HG03439 (cell line): ENCODE measurements at regions not wholly inside any gene's neighbourhood (a gene's known extent, or its start where the extent isn't known, plus 50 kb on each side); places are given as distances from the start of the nearest gene placed in this dataset.

Experiments
- ATAC-seq: cut with Tn5 transposase; IDR thresholded peaks from one replicate; pipeline ENCODE4 v1.9.1; 2021; ENCODE audit warnings: mild to moderate bottlenecking, moderate library complexity; ENCODE audit not compliant: unreplicated experiment

DNA sequence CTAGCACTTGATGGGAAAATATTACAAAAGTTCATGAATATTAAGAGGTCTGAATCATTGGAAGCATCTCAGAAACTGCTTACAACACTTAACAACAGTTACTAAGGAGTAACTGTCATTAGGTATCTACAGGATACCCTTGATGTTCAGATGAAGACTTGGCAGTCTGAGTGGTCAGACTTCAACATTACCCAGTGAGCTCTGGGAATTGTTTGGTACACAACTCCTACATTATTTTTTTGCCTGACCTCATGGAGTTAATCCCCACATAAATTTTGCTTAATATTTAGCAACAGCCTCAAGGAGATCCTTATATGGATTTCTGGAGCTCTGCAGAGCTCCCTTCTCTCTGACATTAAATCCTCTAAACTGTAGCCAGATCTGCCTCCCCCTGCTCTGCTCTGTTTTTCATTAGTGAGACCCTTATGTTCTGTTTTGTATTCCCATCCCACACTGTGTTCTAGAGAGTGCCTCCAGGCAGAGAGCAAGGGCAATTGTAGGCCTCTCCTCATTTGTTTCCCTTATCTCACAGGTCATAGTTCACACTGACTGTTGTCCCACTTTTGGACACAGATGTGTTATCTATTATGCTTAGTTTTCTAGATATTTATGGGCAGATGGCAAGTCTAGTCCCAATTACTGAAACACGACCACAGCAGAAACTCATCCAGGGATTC lies 368.8 kb downstream of the GASK1B start:
- no peak for ATAC-seq

DNA sequence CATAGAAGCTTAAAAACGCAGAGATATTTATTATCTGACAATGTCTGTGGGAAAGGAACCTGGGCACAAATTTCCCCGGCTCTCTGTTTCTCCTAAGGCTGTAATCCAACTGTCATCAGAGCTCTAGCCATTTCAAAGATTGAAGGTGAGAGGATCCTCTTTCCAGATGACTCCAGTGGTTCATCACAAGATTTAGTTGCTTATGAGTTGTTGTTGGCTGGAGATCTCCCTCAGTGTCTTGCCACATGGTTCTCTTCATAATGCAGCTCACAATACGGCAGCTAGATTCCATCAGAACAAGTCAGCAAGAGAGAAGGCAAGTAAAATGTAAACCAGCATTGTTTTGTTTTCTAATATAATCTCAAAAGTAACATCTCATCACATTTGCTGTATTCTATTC lies 369.4 kb downstream of the GASK1B start:
- no peak for ATAC-seq

GRCh38 chr4:157795495-157795894 lies 377.3 kb downstream of the GASK1B start:
- ATAC-seq, result no peak

- no peak for ATAC-seq
Observed at GRCh38 chr4:157792716-157793115, 380.1 kb downstream of the GASK1B start.

GRCh38 chr4:157791236-157791635 lies 381.6 kb downstream of the GASK1B start:
- no peak for ATAC-seq

DNA sequence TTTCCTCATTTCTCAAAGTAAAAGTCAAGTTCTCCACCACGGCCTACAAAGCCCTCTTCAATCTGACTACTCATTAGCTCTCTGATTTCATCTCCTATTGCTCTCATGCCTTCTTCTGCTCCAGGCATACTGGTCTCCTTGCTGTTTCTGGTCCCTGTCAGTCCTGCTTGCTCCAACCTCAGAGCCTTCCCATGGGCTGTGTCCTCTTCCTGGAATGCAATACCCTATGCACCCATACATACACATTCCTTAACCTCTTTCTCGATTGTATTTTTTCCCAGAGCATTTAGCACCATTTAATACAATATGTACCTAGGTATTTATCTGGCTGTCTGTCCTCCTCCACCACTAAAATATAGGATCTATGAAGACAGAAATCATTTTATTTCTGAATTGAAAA lies 385.2 kb downstream of the GASK1B start:
- no peak for ATAC-seq

GRCh38 chr4:157781361-157781760 lies 391.5 kb downstream of the GASK1B start:
- no peak for ATAC-seq

DNA sequence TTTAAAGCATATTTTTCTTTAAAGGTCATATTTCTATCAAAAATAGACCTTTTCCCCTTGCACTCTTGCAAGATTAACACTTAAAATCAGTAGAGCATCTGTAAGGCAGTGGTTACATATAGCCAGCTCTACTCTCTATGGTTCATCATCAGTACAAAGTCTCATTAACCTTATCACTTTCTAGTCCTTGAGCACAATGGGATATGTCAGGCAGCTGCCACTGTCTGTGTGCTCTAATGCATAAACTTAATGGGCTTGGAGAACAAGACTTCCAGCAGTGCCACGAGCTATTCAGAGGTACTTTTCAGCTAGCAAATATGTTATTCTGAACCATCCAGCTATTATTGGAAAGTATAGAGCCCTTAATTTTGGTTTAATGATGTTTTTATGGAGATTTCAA lies 393.7 kb downstream of the GASK1B start:
- ATAC-seq, result no peak

- no peak for ATAC-seq
Observed at GRCh38 chr4:157776930-157777528, 395.8 kb downstream of the GASK1B start.

- ATAC-seq, result no peak
Observed at GRCh38 chr4:157775971-157776370, 396.9 kb downstream of the GASK1B start.

DNA sequence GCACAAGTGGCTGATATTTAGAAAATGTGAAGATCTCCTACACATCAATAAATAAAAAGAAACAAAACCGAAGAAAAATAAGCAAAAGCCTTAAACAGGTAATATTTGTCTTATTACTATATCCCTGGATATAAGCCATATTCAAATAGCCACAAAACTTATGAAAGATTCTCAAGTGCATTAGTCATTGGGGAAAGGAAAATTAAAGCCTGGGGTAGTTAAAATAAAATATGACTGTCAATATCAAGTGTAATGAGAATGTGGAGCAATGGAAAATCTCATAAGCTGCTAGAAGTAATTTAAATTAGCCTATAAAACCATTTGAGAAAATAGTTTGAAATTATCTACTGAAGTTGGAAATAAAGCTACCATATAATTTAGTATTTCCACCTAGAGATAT lies 399.9 kb downstream of the GASK1B start:
- no peak for ATAC-seq

DNA sequence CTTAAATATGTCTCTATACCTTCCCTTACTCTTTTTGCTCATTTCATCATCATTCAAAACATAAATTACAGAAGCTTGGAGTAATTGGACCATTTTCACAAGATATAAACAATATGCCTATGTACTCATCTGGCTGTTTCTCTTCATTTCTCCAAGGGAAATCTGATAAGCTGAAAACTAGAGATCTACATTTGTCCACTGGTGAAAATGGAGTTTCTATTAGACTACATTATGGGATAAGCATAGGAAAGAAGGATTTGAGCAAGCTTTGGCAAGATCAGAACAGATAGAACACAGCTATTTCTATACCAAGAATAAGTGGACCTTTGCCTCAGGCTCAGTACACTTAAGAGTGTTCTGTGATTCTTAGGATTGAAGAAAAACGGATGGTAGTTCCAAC lies 404.4 kb downstream of the GASK1B start:
- ATAC-seq, result no peak

- no peak for ATAC-seq
Observed at GRCh38 chr4:157763490-157763889, 409.3 kb downstream of the GASK1B start.

- ATAC-seq, result no peak
Observed at GRCh38 chr4:157754410-157754809, 418.4 kb downstream of the GASK1B start.

DNA sequence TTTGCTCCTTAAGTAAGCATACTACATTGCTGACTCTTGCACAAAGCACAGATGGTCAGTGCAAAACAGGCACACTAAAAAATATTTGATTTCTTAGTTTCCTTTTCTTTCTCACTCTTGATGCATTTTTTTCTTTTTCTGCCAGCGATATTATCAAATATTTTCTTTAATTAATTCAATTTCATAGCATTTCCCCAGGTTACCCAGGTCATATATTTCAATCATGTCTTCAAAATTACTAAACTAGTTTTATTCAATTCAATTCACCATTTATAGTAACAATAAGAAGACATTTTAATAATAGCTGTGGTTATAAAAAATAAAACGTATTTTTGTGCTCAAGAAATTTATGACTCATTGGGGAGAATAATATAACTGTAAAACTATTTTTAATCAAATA lies 421.2 kb downstream of the GASK1B start:
- no peak for ATAC-seq

DNA sequence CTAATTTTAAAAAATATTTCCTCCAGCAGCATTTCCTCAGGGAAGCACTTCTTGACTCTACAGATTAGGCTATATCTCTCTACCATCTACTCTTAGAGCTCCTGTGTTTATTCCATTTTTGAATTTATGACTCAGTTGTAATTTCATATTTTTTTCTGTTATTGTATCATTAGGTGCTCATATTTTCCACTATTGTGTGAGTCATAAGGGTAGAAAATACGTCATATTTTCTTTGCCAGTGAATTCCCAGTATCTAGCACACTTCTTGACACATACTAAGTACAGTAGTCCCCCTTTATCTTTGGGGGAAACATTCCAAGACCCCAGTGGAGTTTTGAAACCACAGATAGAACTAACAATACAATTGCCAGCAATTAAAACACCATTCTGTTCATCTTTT lies 431.2 kb downstream of the GASK1B start:
- no peak for ATAC-seq

- no peak for ATAC-seq
Observed at GRCh38 chr4:157739242-157739641, 433.6 kb downstream of the GASK1B start.

GRCh38 chr4:157728215-157728614 lies 444.6 kb downstream of the GASK1B start:
- no peak for ATAC-seq

DNA sequence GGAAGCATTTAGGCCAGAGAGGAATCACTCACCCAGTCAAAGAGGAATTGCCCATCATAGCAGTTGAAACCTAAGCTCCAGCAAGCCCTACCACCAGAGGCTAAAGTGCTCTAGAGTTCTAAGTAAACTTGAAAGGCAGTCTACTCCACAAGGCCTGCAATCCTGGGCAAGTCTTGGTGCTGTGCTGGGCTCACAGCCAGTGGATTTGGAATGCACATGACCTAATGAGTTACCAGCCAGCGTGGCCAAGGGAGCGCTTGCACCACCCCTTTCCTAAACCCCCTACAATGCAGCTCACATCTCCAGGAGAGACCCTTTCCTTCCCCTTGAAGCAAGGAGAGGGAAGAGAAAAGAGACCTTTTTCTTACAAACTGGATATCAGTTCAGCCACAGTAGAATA lies 445.7 kb downstream of the GASK1B start:
- no peak for ATAC-seq

- ATAC-seq, result no peak
Observed at GRCh38 chr4:157722146-157722545, 450.7 kb downstream of the GASK1B start.

DNA sequence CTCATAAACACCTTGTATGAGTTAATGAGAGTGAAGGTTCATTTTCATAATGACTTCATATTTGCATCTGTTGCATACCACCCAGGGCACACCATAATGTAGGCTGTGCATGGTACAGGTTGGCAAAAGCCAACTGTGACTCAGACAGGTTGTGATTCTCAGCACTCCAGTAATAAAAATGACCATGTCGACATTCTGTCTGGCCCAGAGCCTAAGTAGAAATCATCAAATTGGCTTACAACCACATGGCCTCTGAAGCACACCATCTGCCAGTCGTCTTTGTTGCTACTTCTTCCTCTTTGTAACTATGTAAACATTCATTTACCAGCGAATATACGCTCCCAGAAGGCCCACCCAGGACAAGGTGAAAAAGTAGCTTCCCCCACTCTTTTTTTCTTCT lies 459.5 kb downstream of the GASK1B start:
- no peak for ATAC-seq

- no peak for ATAC-seq
Observed at GRCh38 chr4:157706155-157706554, 466.7 kb downstream of the GASK1B start.

DNA sequence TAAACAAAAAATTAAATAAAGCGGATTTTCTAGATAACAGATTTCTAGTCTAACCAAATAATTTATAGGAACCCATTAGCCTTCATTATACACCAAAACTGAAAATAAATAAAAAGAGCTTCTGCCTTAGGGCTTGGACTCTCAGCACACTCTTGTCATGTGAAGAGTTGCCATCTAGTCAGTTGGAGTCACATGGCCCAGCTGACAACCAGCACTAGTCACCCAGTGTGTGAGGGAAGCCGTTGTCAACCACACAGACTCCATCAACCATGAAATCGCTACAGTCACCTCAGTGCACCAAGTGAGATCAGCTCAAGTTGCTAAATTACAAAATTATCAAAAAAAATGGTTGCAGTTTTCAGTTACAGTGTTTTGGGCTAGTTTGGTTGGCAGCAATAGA lies 470.0 kb downstream of the GASK1B start:
- ATAC-seq, result no peak
